ENCODE measurements at regions not wholly inside any gene's neighbourhood (a gene's known extent, or its start where the extent isn't known, plus 50 kb on each side); places are given as distances from the start of the nearest gene placed in this dataset.

- no peak for DNase-seq
Observed at GRCh38 chr1:56061824-56062223, 517.5 kb downstream of the PLPP3 start.

GRCh38 chr1:56060906-56061305 is 518.5 kb downstream of the PLPP3 start:
- DNase-seq = no peak

- no peak for DNase-seq
Observed at GRCh38 chr1:56057466-56058405, 521.6 kb downstream of the PLPP3 start.

- no peak for DNase-seq
Observed at GRCh38 chr1:56056438-56057287, 522.7 kb downstream of the PLPP3 start.

- no peak for DNase-seq
Observed at GRCh38 chr1:56054959-56055358, 524.4 kb downstream of the PLPP3 start.

GRCh38 chr1:56052041-56052440 is 527.3 kb downstream of the PLPP3 start:
- DNase-seq = no peak

GRCh38 chr1:56050911-56051310 is 528.5 kb downstream of the PLPP3 start:
- no peak for DNase-seq

GRCh38 chr1:56045477-56045876 is 533.9 kb downstream of the PLPP3 start:
- no peak for DNase-seq

- no peak for DNase-seq
Observed at GRCh38 chr1:56045062-56045461, 534.3 kb downstream of the PLPP3 start.

GRCh38 chr1:56036479-56036878 is 542.9 kb downstream of the PLPP3 start:
- no peak for DNase-seq

- DNase-seq = no peak
Observed at GRCh38 chr1:56034847-56035481, 544.4 kb downstream of the PLPP3 start.

- no peak for DNase-seq
Observed at GRCh38 chr1:56034222-56034621, 545.1 kb downstream of the PLPP3 start.

GRCh38 chr1:56033321-56034037 is 545.9 kb downstream of the PLPP3 start:
- no peak for DNase-seq

GRCh38 chr1:56032096-56032676 is 547.2 kb downstream of the PLPP3 start:
- DNase-seq = no peak

GRCh38 chr1:56031001-56031400 is 548.4 kb downstream of the PLPP3 start:
- DNase-seq = no peak

- DNase-seq = no peak
Observed at GRCh38 chr1:56029319-56030003, 549.9 kb downstream of the PLPP3 start.

GRCh38 chr1:56028911-56029310 is 550.5 kb downstream of the PLPP3 start:
- DNase-seq = no peak

GRCh38 chr1:56028244-56028643 is 551.1 kb downstream of the PLPP3 start:
- no peak for DNase-seq

GRCh38 chr1:56025942-56026341 is 553.4 kb downstream of the PLPP3 start:
- no peak for DNase-seq

GRCh38 chr1:56024155-56024554 is 555.2 kb downstream of the PLPP3 start:
- DNase-seq = no peak

- no peak for DNase-seq
Observed at GRCh38 chr1:56019922-56020321, 559.4 kb downstream of the PLPP3 start.

- DNase-seq = no peak
Observed at GRCh38 chr1:56019472-56019871, 559.9 kb downstream of the PLPP3 start.

Data from NK-92 treated with Interleukin-12 subunit alpha and Interleukin-12 subunit beta, amount 100 ng/mL, for 24 hours (cell line).